Suprapubic skin (tissue), 4 donors: ENCODE measurements at regions not wholly inside any gene's neighbourhood (a gene's known extent, or its start where the extent isn't known, plus 50 kb on each side); places are given as distances from the start of the nearest gene placed in this dataset.

Experiments used
- DNase-seq, 2 donors: peaks; one replicate each; pipeline ENCODE4 v3.0.0-alpha.2; 2019; ENCODE audit warnings: low spot score in 2 of 2
- H3K27ac ChIP-seq: fragments of 200-600 bp; sonication (generic); one replicate; pipeline ENCODE4 v1.5.1; 2019
- H3K27me3 ChIP-seq: fragments of 200-600 bp; sonication (generic); one replicate; pipeline ENCODE4 v1.5.1; 2019
- H3K36me3 ChIP-seq: fragments of 200-600 bp; sonication (generic); one replicate; pipeline ENCODE4 v1.5.1; 2019
- H3K4me1 ChIP-seq: fragments of 200-600 bp; sonication (generic); one replicate; pipeline ENCODE4 v1.5.1; 2019
- H3K4me3 ChIP-seq: fragments of 200-600 bp; sonication (generic); one replicate; pipeline ENCODE4 v1.5.1; 2019; ENCODE audit warnings: mild to moderate bottlenecking
- H3K9me3 ChIP-seq: fragments of 200-600 bp; sonication (generic); one replicate; pipeline ENCODE4 v1.5.1; 2019
- CTCF ChIP-seq, 2 donors: fragments of 200-600 bp in 1 of 2; fragments of 450-650 bp in 1 of 2; sonication (generic) in 1 of 2; IDR thresholded peaks; one replicate each; pipeline ENCODE4 v1.5.1; 2016 to 2019; ENCODE audit warnings: antibody characterized with exemption in 2 of 2, mild to moderate bottlenecking in 1 of 2, moderate library complexity in 1 of 2
- EP300 ChIP-seq: sonication (generic); formaldehyde crosslinking; IDR thresholded peaks from one replicate; pipeline ENCODE4 v1.6.1; 2017; ENCODE audit warnings: antibody characterized with exemption
- POLR2A ChIP-seq, 2 donors: fragments of 450-650 bp; IDR thresholded peaks; one replicate each; pipeline ENCODE4 v1.6.1; 2017; ENCODE audit warnings: antibody characterized with exemption in 2 of 2, mild to moderate bottlenecking in 2 of 2, moderate library complexity in 2 of 2
- POLR2AphosphoS5 ChIP-seq, 3 donors: sonication (generic); formaldehyde crosslinking; IDR thresholded peaks; one replicate each; pipeline ENCODE4 v1.6.1; 2017; ENCODE audit warnings: antibody characterized with exemption in 3 of 3
- WGBS: methylation state at CpG from one replicate; pipeline ENCODE4 v1.1.5; 2018; 5-methylcytosine and 5-hydroxymethylcytosine counted together

GRCh38 chr3:14333215-14333614 is 69.2 kb upstream of the SLC6A6 start:
- DNase-seq = no peak
- no peak overlapping the region for H3K4me3 ChIP-seq
- H3K36me3 ChIP-seq = no peaks in the 10 kb centered on the region
- H3K9me3 ChIP-seq = no peaks in the 10 kb centered on the region
- H3K27me3 ChIP-seq = no peaks in the 10 kb centered on the region
- TF ChIP-seq POLR2A (IDR thresholded peaks at IDR 0.05) (no peak), CTCF (IDR thresholded peaks at IDR 0.05) (no peak), EP300 (no peak), POLR2AphosphoS5 (IDR thresholded peaks at IDR 0.05) (no peak)
- peaks cover 3% of the 10 kb centered on the region for H3K4me1 ChIP-seq
- 100% methylated on average over 1 of the region's 1 CpG for WGBS
- H3K27ac ChIP-seq = no peak overlapping the region

GRCh38 chr3:14333621-14334020 is 68.8 kb upstream of the SLC6A6 start:
- DNase-seq = peak in 1 of 2 donors; percentile 31
- Histone ChIP-seq H3K4me3 (no peak overlapping the region), H3K4me1 (peaks cover 3% of the 10 kb centered on the region), H3K36me3 (no peaks in the 10 kb centered on the region), H3K27ac (no peak overlapping the region), H3K27me3 (no peaks in the 10 kb centered on the region), H3K9me3 (no peaks in the 10 kb centered on the region)
- 95% methylated on average over 8 of the region's 8 CpGs for WGBS
- TF ChIP-seq CTCF (IDR thresholded peaks at IDR 0.05) (no peak), EP300 (no peak), POLR2AphosphoS5 (IDR thresholded peaks at IDR 0.05) (no peak), POLR2A (IDR thresholded peaks at IDR 0.05) (no peak)

GRCh38 chr3:14334136-14334535 is 68.3 kb upstream of the SLC6A6 start:
- TF ChIP-seq POLR2A (IDR thresholded peaks at IDR 0.05) (no peak), POLR2AphosphoS5 (IDR thresholded peaks at IDR 0.05) (no peak), EP300 (no peak), CTCF (IDR thresholded peaks at IDR 0.05) (no peak)
- no peak overlapping the region for H3K4me3 ChIP-seq
- no peak for DNase-seq
- H3K27ac ChIP-seq = no peak overlapping the region
- no peaks in the 10 kb centered on the region for H3K27me3 ChIP-seq
- no peaks in the 10 kb centered on the region for H3K9me3 ChIP-seq
- H3K4me1 ChIP-seq = peaks cover 3% of the 10 kb centered on the region
- no peaks in the 10 kb centered on the region for H3K36me3 ChIP-seq
- WGBS = 93% methylated on average over 4 of the region's 4 CpGs

- H3K27ac ChIP-seq = no peak overlapping the region
- H3K9me3 ChIP-seq = no peaks in the 10 kb centered on the region
- DNase-seq = peak in 1 of 2 donors; percentile 40
- TF ChIP-seq EP300 (no peak), POLR2AphosphoS5 (IDR thresholded peaks at IDR 0.05) (no peak), POLR2A (IDR thresholded peaks at IDR 0.05) (no peak), CTCF (IDR thresholded peaks at IDR 0.05) (no peak)
- WGBS = 84% methylated on average over 7 of the region's 7 CpGs
- no peak overlapping the region for H3K4me3 ChIP-seq
- H3K4me1 ChIP-seq = peaks cover 3% of the 10 kb centered on the region
- no peaks in the 10 kb centered on the region for H3K27me3 ChIP-seq
- no peaks in the 10 kb centered on the region for H3K36me3 ChIP-seq
Measured at GRCh38 chr3:14334936-14335335, 67.5 kb upstream of the SLC6A6 start.

- peak in 1 of 2 donors; percentile 25 for DNase-seq
- H3K36me3 ChIP-seq = no peaks in the 10 kb centered on the region
- no peaks in the 10 kb centered on the region for H3K9me3 ChIP-seq
- no peak overlapping the region for H3K4me3 ChIP-seq
- H3K27me3 ChIP-seq = no peaks in the 10 kb centered on the region
- TF ChIP-seq POLR2A (IDR thresholded peaks at IDR 0.05) (no peak), CTCF (IDR thresholded peaks at IDR 0.05) (no peak), EP300 (no peak), POLR2AphosphoS5 (IDR thresholded peaks at IDR 0.05) (no peak)
- no peak overlapping the region for H3K27ac ChIP-seq
- WGBS = 65% methylated on average over 10 of the region's 10 CpGs
- peaks cover 3% of the 10 kb centered on the region for H3K4me1 ChIP-seq
Measured at GRCh38 chr3:14335774-14336748, 66.3 kb upstream of the SLC6A6 start.
